HT-29 (cell line): ENCODE measurements at regions not wholly inside any gene's neighbourhood (a gene's known extent, or its start where the extent isn't known, plus 50 kb on each side); places are given as distances from the start of the nearest gene placed in this dataset.
A peak's percentile ranks its signal among the peaks of the same experiment; 100 is the strongest.
"Not testable (repeated sequence)": the region's sequence is repeated elsewhere in the genome, so short reads cannot be mapped to it uniquely, and the experiment has no call there.

ENCODE experiments used
- DNase-seq: peaks from one replicate; pipeline ENCODE4 v3.0.0-alpha.2; 2015; ENCODE audit warnings: low spot score

- DNase-seq = no peak
Measured at GRCh38 chr5:130724658-130725057, 440.4 kb downstream of the HINT1 start.

GRCh38 chr5:130720355-130720754 is 444.7 kb downstream of the HINT1 start:
- DNase-seq = peak; percentile 77

DNA sequence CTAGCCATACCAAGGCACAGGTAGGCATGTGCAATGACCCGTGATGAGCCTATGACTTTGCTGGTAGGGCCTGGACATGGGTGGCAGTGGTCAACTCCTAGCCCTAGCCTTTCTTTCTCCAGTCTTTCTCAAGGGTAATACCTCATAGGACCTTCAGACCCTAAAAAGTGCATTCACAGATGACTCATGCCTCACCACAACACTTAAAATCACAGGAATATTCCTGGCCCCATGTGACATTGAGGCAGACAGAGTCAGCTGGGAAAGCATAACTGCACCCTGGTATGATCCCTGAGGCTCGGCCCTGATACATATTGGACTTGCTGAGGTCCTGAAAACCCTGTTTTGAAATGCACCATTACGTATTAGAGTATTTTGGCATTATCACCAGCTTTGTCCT is 449.5 kb downstream of the HINT1 start:
- DNase-seq = no peak

GRCh38 chr5:130714200-130714599 is 450.9 kb downstream of the HINT1 start:
- no peak for DNase-seq

DNA sequence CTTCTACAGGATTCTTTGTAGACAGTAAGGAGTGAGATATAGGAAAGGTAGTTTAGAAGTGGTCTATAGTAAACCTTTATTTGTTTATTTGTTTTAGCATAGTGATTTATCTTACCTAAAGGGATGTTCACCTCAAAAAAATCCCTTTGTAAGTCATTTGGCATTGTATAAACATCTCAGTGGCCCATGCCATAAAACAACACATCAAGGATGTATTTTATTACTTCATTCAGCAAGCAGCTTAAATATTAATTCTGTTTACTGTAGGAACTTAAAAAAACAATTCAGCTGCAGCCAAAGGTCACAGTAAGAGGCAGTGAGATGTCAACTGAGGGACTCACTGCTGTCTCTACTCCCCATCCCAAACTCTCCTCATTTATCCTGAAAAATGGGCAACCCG is 452.7 kb downstream of the HINT1 start:
- DNase-seq = no peak

GRCh38 chr5:130710596-130710995 is 454.5 kb downstream of the HINT1 start:
- peak; percentile 20 for DNase-seq

DNA sequence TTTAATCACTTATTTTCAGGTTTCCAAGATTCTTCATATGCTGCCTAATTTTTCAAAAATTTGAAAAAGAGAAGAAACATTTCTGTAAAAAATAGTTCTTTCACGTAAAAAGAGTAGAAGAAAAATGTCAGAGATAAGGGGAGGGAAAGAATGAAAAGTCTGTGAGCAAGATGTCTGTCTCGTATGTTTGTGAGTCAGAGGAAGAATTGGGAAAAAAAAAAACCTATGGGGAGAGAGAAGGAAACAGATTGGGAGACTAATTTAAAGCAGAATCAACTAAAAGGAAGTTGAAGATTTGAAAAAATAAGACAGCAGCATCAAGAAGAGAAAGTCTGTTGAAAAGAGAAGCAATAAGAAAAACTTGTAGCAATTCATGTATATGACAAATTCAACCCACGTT is 456.3 kb downstream of the HINT1 start:
- no peak for DNase-seq

DNA sequence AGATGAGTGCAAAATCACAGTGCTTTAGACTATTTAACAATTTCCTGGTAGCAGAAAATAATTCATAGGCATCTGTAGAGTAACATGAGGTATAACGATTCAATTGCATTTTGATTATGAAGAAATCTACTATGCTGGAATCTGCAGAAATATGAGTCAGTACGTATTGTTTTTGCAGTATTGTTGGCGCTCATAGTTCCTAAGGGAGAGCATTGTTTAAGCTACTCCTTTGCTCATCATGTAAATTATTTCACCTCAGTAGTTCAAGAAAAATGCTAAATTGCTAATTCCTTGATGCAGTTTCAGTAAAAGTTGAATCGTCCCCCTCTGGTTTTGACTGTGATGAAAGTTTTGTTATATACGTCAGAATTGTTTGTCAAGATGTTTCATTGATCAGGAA is 458.4 kb downstream of the HINT1 start:
- DNase-seq = no peak

GRCh38 chr5:130705368-130705767 is 459.7 kb downstream of the HINT1 start:
- DNase-seq = no peak

DNA sequence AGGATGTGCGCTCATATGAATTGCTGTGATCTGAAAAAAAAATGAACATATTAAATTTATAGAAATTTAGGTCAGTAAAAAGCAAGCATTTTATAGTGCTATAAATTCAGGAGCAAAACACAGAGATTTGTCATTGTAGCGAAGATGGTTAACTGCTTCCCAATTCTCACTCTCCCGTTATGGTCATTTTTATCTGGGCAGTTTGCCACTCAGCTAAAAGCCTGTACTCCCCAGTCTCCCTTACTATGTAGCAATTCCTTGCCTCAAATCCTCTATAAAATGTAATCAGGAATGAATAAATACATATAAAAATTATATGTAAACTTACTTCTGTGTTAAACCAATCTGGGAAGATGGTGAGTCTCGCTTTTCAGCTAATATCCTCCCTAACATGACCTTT is 471.5 kb downstream of the HINT1 start:
- no peak for DNase-seq

- no peak for DNase-seq
Measured at GRCh38 chr5:130692770-130693169, 472.3 kb downstream of the HINT1 start.

- no peak for DNase-seq
Measured at GRCh38 chr5:130689831-130690230, 475.2 kb downstream of the HINT1 start.

DNA sequence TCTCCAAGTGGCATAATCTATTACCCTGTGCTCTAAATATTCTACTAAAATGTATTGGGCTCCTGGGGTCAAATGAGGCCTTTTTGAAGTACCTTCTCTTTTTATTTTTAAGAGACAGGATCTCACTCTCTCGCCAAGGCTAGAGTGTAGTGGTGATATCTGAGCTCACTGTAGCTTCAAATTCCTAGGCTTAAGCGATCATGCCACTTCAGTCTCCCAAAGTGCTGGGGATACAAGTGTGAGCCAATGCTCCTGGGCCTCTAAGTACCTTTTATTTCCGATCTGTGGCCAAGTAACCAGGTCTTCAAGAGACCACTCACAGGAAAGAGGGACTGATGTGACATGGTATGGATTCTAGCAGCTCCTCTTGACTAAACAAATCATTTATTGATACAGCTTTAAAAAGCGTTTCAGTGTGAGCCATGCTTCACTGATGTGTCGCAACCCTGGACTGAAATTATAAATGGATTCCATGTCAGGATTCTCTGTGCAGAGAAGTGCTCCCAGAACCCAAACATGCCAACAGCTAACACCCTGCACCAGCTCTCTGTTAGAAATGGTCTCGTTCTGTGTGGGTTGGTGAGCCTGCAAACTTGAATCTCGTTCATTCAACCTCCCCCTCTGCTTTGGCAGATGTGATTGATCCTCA is 477.8 kb downstream of the HINT1 start:
- DNase-seq = no peak

DNA sequence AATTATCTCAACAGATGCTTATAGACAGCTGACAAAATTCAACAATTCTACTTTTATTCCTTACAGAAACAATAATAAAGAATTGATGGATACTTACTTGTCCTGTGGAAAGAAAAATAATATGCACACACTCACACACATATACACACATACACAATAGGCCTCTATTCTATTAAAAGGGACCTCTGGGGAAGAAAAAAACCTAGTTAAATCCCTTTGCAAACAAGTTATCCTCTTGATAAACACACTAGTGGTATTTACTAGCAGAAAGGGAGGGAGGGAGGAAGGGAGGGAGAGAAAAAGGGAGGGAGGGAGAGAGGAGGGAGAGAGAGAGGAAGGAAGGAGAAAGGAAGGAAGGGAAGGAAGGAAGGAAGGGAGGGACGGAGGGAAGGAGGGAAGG is 486.4 kb downstream of the HINT1 start:
- no peak for DNase-seq

DNA sequence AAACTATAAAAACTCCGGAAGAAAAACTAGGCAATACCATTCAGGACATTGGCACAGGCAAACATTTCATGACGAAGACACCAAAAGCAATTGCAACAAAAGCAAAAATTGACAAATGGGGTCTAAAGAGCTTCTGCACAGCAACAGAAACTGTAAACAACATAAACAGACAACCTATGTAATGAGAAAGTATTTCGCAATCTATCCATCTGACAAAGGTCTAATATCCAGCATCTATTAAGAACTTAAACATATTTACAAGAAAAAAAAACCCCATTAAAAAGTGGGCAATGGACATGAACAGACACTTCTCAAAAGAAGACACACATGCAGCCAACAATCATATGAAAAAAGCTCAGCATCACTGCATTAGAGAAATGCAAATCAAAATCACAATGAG is 498.6 kb downstream of the HINT1 start:
- no peak for DNase-seq

DNA sequence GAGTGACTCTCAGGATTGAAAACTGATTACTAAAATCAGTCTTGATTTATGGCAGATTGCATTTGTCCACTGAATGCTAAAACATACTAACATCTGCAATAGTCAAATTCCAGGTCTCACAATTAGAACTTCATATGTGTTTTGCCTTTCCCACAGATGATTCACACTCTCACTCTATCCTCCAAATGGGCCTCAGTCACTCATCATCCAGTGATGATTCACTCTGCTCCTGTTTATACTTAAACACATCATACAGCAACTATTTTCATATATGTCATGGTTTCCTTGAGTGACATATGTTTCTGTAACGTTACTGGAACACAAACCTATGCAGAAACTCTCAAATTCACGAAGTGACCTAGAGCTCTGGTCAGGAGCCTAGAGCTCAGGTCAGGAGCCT is 512.9 kb downstream of the HINT1 start:
- DNase-seq = no peak

- DNase-seq = no peak
Measured at GRCh38 chr5:130651440-130651839, 513.6 kb downstream of the HINT1 start.

DNA sequence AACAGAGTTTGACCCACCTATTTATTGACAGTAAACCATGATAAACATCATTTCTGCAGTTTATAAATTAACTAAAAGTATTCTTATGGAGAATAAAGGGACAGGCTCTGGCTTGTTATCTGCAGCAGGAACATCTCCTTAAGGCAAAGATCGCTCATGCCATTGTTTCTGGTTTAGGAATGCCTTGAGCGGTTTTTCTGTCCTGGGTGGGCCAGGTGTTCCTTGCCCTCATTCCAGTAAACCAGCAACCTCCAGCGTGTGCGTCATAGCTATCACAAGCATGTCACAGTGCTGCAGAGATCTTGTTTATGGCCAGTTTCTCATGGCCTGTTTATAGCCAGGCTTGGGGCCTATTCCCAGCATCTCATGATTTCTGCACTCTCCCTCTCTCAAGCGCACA is 521.7 kb downstream of the HINT1 start:
- no peak for DNase-seq

- no peak for DNase-seq
Measured at GRCh38 chr5:130642461-130642860, 522.6 kb downstream of the HINT1 start.

- no peak for DNase-seq
Measured at GRCh38 chr5:130627145-130627544, 537.9 kb downstream of the HINT1 start.

- DNase-seq = no peak
Measured at GRCh38 chr5:130624805-130625204, 540.3 kb downstream of the HINT1 start.

- DNase-seq = no peak
Measured at GRCh38 chr5:130616161-130616560, 548.9 kb downstream of the HINT1 start.

DNA sequence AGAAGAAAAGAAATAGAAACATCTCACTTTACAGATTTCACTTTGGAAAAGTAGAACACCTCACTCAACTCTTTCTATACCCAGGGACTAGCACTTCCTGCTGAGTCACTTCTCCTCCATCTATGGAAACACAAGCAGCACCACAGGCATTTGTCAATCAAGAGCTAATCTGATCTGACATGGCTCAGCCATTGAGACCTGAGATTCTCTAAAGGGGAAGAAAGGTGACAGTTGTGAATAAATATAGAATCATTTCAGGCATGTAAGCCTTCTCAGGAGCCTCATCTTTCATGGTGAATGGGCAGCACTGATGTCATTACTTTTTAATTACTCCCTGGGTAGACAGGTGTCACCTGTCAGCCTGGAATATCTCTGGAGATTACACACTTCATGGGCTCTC is 559.8 kb downstream of the HINT1 start:
- DNase-seq = peak; percentile 10

DNA sequence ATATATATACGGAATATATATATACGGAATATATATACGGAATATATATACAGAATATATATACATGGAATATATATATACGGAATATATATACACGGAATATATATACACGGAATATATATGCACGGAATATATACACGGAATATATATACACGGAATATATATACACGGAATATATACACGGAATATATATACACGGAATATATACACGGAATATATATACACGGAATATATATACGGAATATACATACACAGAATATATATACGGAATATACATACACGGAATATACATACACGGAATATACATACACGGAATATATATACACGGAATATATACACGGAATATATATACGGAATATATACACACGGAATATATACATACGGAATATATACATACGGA is 568.4 kb downstream of the HINT1 start:
- DNase-seq = not testable (repeated sequence)
